Peyer's patch (tissue), 4 donors: ENCODE measurements at regions not wholly inside any gene's neighbourhood (a gene's known extent, or its start where the extent isn't known, plus 50 kb on each side); places are given as distances from the start of the nearest gene placed in this dataset.

ENCODE experiments used
- POLR2A ChIP-seq, 2 donors: fragments of 450-650 bp; IDR thresholded peaks; one replicate each; pipeline ENCODE4 v1.5.1; 2017; ENCODE audit warnings: antibody characterized with exemption in 2 of 2, mild to moderate bottlenecking in 2 of 2, moderate library complexity in 2 of 2
- TF ChIP-seq, protein P1 (sequence below), 6 experiments: fragments of 450-650 bp in 4 of 6; fragments of 200-600 bp in 2 of 6; sonication (generic) in 1 of 6; IDR thresholded peaks; one replicate each; pipeline ENCODE4 v1.5.1; 2017 to 2019; ENCODE audit warnings: antibody characterized with exemption in 6 of 6, mild to moderate bottlenecking in 3 of 6, moderate library complexity in 1 of 6

DNA sequence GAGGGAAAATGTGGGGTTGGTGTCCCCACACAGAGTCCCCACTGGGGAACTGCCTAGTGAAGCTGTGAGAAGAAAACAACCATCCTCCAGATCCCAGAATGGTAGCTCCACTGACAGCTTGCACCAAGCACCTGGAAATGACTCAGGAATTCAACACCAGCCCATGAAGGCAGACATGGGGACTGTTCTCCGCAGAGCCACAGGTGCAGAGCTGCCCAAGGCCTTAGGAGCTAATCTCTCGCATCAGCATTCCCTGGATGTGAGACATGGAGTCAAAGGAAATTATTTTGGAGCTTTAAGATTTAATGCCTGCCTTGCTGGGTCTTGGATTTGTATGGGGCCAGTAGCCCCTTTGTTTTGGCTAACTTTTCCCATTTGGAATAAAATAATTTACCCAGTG, 367.9 kb downstream of the FAM133A start:
- TF ChIP-seq, protein P1, sequence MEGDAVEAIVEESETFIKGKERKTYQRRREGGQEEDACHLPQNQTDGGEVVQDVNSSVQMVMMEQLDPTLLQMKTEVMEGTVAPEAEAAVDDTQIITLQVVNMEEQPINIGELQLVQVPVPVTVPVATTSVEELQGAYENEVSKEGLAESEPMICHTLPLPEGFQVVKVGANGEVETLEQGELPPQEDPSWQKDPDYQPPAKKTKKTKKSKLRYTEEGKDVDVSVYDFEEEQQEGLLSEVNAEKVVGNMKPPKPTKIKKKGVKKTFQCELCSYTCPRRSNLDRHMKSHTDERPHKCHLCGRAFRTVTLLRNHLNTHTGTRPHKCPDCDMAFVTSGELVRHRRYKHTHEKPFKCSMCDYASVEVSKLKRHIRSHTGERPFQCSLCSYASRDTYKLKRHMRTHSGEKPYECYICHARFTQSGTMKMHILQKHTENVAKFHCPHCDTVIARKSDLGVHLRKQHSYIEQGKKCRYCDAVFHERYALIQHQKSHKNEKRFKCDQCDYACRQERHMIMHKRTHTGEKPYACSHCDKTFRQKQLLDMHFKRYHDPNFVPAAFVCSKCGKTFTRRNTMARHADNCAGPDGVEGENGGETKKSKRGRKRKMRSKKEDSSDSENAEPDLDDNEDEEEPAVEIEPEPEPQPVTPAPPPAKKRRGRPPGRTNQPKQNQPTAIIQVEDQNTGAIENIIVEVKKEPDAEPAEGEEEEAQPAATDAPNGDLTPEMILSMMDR (IDR thresholded peaks at IDR 0.05): no peak
- TF ChIP-seq POLR2A (IDR thresholded peaks at IDR 0.05): no peak
